ENCODE measurements at regions not wholly inside any gene's neighbourhood (a gene's known extent, or its start where the extent isn't known, plus 50 kb on each side); places are given as distances from the start of the nearest gene placed in this dataset.

- no peak overlapping the region for H3K4me3 ChIP-seq
- no peak overlapping the region for H3K27ac ChIP-seq
These were observed 233.6 kb downstream of the RRAGC start for GRCh38 chr1:38625939-38626338.

- H3K4me3 ChIP-seq: no peak overlapping the region
- no peak overlapping the region for H3K27ac ChIP-seq
These were observed 235.1 kb downstream of the RRAGC start for GRCh38 chr1:38624336-38625039.

- H3K27ac ChIP-seq: no peak overlapping the region
- H3K4me3 ChIP-seq: no peak overlapping the region
These were observed 236.0 kb downstream of the RRAGC start for GRCh38 chr1:38623529-38623928.

- Histone ChIP-seq H3K27ac (no peak overlapping the region), H3K4me3 (no peak overlapping the region)
These were observed 237.4 kb downstream of the RRAGC start for GRCh38 chr1:38622197-38622596.

- Histone ChIP-seq H3K27ac (no peak overlapping the region), H3K4me3 (no peak overlapping the region)
These were observed 242.7 kb downstream of the RRAGC start for GRCh38 chr1:38616846-38617245.

- H3K4me3 ChIP-seq: no peak overlapping the region
- H3K27ac ChIP-seq: no peak overlapping the region
These were observed 243.9 kb downstream of the RRAGC start for GRCh38 chr1:38615680-38616079.

GRCh38 chr1:38614861-38615260 is 244.7 kb downstream of the RRAGC start:
- Histone ChIP-seq H3K4me3 (no peak overlapping the region), H3K27ac (no peak overlapping the region)

GRCh38 chr1:38613996-38614395 is 245.6 kb downstream of the RRAGC start:
- Histone ChIP-seq H3K4me3 (no peak overlapping the region), H3K27ac (no peak overlapping the region)

GRCh38 chr1:38612951-38613350 is 246.6 kb downstream of the RRAGC start:
- H3K4me3 ChIP-seq: no peak overlapping the region
- H3K27ac ChIP-seq: no peak overlapping the region

- H3K27ac ChIP-seq: no peak overlapping the region
- H3K4me3 ChIP-seq: no peak overlapping the region
These were observed 247.8 kb downstream of the RRAGC start for GRCh38 chr1:38611664-38612211.

- Histone ChIP-seq H3K4me3 (no peak overlapping the region), H3K27ac (no peak overlapping the region)
These were observed 250.2 kb downstream of the RRAGC start for GRCh38 chr1:38609166-38610025.

GRCh38 chr1:38608202-38608864 is 251.2 kb downstream of the RRAGC start:
- Histone ChIP-seq H3K4me3 (no peak overlapping the region), H3K27ac (no peak overlapping the region)

- Histone ChIP-seq H3K27ac (no peak overlapping the region), H3K4me3 (no peak overlapping the region)
These were observed 252.0 kb downstream of the RRAGC start for GRCh38 chr1:38607526-38607925.

- Histone ChIP-seq H3K27ac (no peak overlapping the region), H3K4me3 (no peak overlapping the region)
These were observed 254.5 kb downstream of the RRAGC start for GRCh38 chr1:38605063-38605462.

- Histone ChIP-seq H3K27ac (no peak overlapping the region), H3K4me3 (no peak overlapping the region)
These were observed 255.7 kb downstream of the RRAGC start for GRCh38 chr1:38603907-38604306.

- Histone ChIP-seq H3K4me3 (no peak overlapping the region), H3K27ac (no peak overlapping the region)
These were observed 258.7 kb downstream of the RRAGC start for GRCh38 chr1:38600905-38601304.

- H3K27ac ChIP-seq: no peak overlapping the region
These were observed 259.3 kb downstream of the RRAGC start for GRCh38 chr1:38600286-38600685.

GRCh38 chr1:38598118-38598517 is 261.5 kb downstream of the RRAGC start:
- H3K4me3 ChIP-seq: no peak overlapping the region
- H3K27ac ChIP-seq: no peak overlapping the region

More at GRCh38 chr1:38600286-38600685, 259.3 kb downstream of the RRAGC start:
- no peak overlapping the region for H3K4me3 ChIP-seq

GRCh38 chr1:38589036-38589435 is 270.5 kb downstream of the RRAGC start:
- H3K27ac ChIP-seq: peak overlapping the region in 3 of 21 experiments; percentile 7 to 71 (median 30)
- no peak overlapping the region for H3K4me3 ChIP-seq

- H3K27ac ChIP-seq: no peak overlapping the region
- H3K4me3 ChIP-seq: no peak overlapping the region
These were observed 271.8 kb downstream of the RRAGC start for GRCh38 chr1:38587766-38588165.
